Loucy (cell line): ENCODE measurements at regions not wholly inside any gene's neighbourhood (a gene's known extent, or its start where the extent isn't known, plus 50 kb on each side); places are given as distances from the start of the nearest gene placed in this dataset.

Source experiments
- CTCF ChIP-seq: fragments of 200-600 bp; sonication (generic); conservative IDR thresholded peaks from 2 replicates; pipeline ENCODE4 v1.5.1; 2014; ENCODE audit warnings: mild to moderate bottlenecking, antibody characterized with exemption, low read length
- EZH2phosphoT487 ChIP-seq: fragments of 200-600 bp; IDR thresholded peaks from 2 replicates; pipeline ENCODE4 v1.6.1; 2018; ENCODE audit warnings: antibody characterized with exemption, mild to moderate bottlenecking, moderate library complexity, borderline replicate concordance

GRCh38 chr13:73467125-73467524 lies 408.3 kb downstream of the KLF5 start:
- TF ChIP-seq CTCF, result no peak
- TF ChIP-seq EZH2phosphoT487, result no peak
